ENCODE measurements at regions not wholly inside any gene's neighbourhood (a gene's known extent, or its start where the extent isn't known, plus 50 kb on each side); places are given as distances from the start of the nearest gene placed in this dataset.
"Not testable (repeated sequence)": the region's sequence is repeated elsewhere in the genome, so short reads cannot be mapped to it uniquely, and the experiment has no call there.

GRCh38 chr17:20678424-20678823 lies 98.9 kb downstream of the CDRT15L2 start:
- H4K8ac ChIP-seq (replicated peaks; ENCODE audit: insufficient read length, low read depth, low read length); H3K79me1 ChIP-seq (ENCODE audit: insufficient read depth, low read depth, low read length, poor library complexity, severe bottlenecking); H3T11ph ChIP-seq (ENCODE audit: low read length); H4K5ac ChIP-seq (ENCODE audit: insufficient read length, low read depth, low read length); H2BK5ac ChIP-seq (ENCODE audit: insufficient read length, low read length); H2BK120ac ChIP-seq (ENCODE audit: low read depth, low read length, poor library complexity, severe bottlenecking); H3K23me2 ChIP-seq (ENCODE audit: insufficient read length, low read depth, low read length, poor library complexity, severe bottlenecking); H3K14ac ChIP-seq (ENCODE audit: insufficient read depth, low read length); H3K4ac ChIP-seq (ENCODE audit: low read depth, low read length); H2AK5ac ChIP-seq (ENCODE audit: insufficient read length, low read length); H3K9me3 ChIP-seq (ENCODE audit: control insufficient read depth, low read depth, low read length); H3K4me1 Mint-ChIP-seq; H2BK12ac ChIP-seq (ENCODE audit: insufficient read length, low read depth, low read length); H3K27ac ChIP-seq (ENCODE audit: insufficient read length, low read depth, low read length); H2BK20ac ChIP-seq (ENCODE audit: low read depth, low read length, poor library complexity, severe bottlenecking); H3K27me3 Mint-ChIP-seq (ENCODE audit: low read depth); H4K20me1 ChIP-seq (ENCODE audit: control insufficient read depth, insufficient read depth, insufficient read length); DNase-seq; H3K4me2 ChIP-seq (ENCODE audit: insufficient read depth, insufficient read length, low read length); H3K23ac ChIP-seq (ENCODE audit: insufficient read length, low read depth, low read length); H2BK15ac ChIP-seq (ENCODE audit: low read depth, low read length); H3K27ac Mint-ChIP-seq; H3K56ac ChIP-seq (ENCODE audit: insufficient read length, low read depth, low read length); H3K27me3 ChIP-seq (ENCODE audit: insufficient read depth, low read length); H4K91ac ChIP-seq (ENCODE audit: insufficient read length, low read depth, low read length); H3K4me3 Mint-ChIP-seq; H3K9ac ChIP-seq (ENCODE audit: extremely low read depth, insufficient read length, low read length); H2AFZ ChIP-seq (ENCODE audit: low read length); H3K18ac ChIP-seq (ENCODE audit: insufficient read length, low read depth, low read length); H3K79me2 ChIP-seq (ENCODE audit: insufficient read depth, low read length); H3K4me1 ChIP-seq (ENCODE audit: insufficient read depth, low read length): not testable (repeated sequence)
- H3K9me3 Mint-ChIP-seq = peaks cover 12 to 16% of the 10 kb centered on the region in 2 experiments
- WGBS (ENCODE audit: extremely low coverage, insufficient read length, low lambda C conversion rate) = no CpG with 5 or more reads among the region's 5 CpGs
- peaks cover 3 to 14% (median 6%) of the 10 kb centered on the region in 3 experiments; a peak in 6 of 7 replicates for H3K36me3 Mint-ChIP-seq (ENCODE audit: insufficient read depth in 1 of 3, low read depth in 3 of 3)

GRCh38 chr17:20681746-20682722 lies 102.5 kb downstream of the CDRT15L2 start:
- H3T11ph ChIP-seq (ENCODE audit: low read length); H4K20me1 ChIP-seq (ENCODE audit: control insufficient read depth, insufficient read depth, insufficient read length); H3K4me1 Mint-ChIP-seq; H2BK12ac ChIP-seq (ENCODE audit: insufficient read length, low read depth, low read length); H3K9ac ChIP-seq (ENCODE audit: extremely low read depth, insufficient read length, low read length); DNase-seq; H3K14ac ChIP-seq (ENCODE audit: insufficient read depth, low read length); H2BK15ac ChIP-seq (ENCODE audit: low read depth, low read length); H3K27me3 Mint-ChIP-seq (ENCODE audit: low read depth); H2BK20ac ChIP-seq (ENCODE audit: low read depth, low read length, poor library complexity, severe bottlenecking); H3K9me3 ChIP-seq (ENCODE audit: control insufficient read depth, low read depth, low read length); H3K4ac ChIP-seq (ENCODE audit: low read depth, low read length); H3K27ac Mint-ChIP-seq; H3K56ac ChIP-seq (ENCODE audit: insufficient read length, low read depth, low read length); H3K23me2 ChIP-seq (ENCODE audit: insufficient read length, low read depth, low read length, poor library complexity, severe bottlenecking); H3K4me2 ChIP-seq (ENCODE audit: insufficient read depth, insufficient read length, low read length); H2AK5ac ChIP-seq (ENCODE audit: insufficient read length, low read length); H2AFZ ChIP-seq (ENCODE audit: low read length); H3K27ac ChIP-seq (ENCODE audit: insufficient read length, low read depth, low read length); H3K79me2 ChIP-seq (ENCODE audit: insufficient read depth, low read length); H3K27me3 ChIP-seq (ENCODE audit: insufficient read depth, low read length); H4K5ac ChIP-seq (ENCODE audit: insufficient read length, low read depth, low read length); H3K79me1 ChIP-seq (ENCODE audit: insufficient read depth, low read depth, low read length, poor library complexity, severe bottlenecking); H2BK120ac ChIP-seq (ENCODE audit: low read depth, low read length, poor library complexity, severe bottlenecking); H4K91ac ChIP-seq (ENCODE audit: insufficient read length, low read depth, low read length); H3K23ac ChIP-seq (ENCODE audit: insufficient read length, low read depth, low read length); H2BK5ac ChIP-seq (ENCODE audit: insufficient read length, low read length); H4K8ac ChIP-seq (replicated peaks; ENCODE audit: insufficient read length, low read depth, low read length); H3K18ac ChIP-seq (ENCODE audit: insufficient read length, low read depth, low read length); H3K4me1 ChIP-seq (ENCODE audit: insufficient read depth, low read length); H3K4me3 Mint-ChIP-seq: not testable (repeated sequence)
- WGBS (ENCODE audit: extremely low coverage, insufficient read length, low lambda C conversion rate) = no CpG with 5 or more reads among the region's 8 CpGs
- Mint-ChIP-seq H3K9me3 (peaks cover 13 to 15% of the 10 kb centered on the region in 2 experiments), H3K36me3 (ENCODE audit: insufficient read depth in 1 of 3, low read depth in 3 of 3) (peaks cover 3 to 14% (median 6%) of the 10 kb centered on the region in 3 experiments)

All from H9 (cell line).